Sciatic nerve (tissue), 2 donors: ENCODE measurements at regions not wholly inside any gene's neighbourhood (a gene's known extent, or its start where the extent isn't known, plus 50 kb on each side); places are given as distances from the start of the nearest gene placed in this dataset.

Experiments used
- ATAC-seq: fragments of 200-7000 bp; cut with Tn5 transposase; one replicate; pipeline ENCODE4 v1.9.1; 2020; ENCODE audit warnings: mild to moderate bottlenecking, moderate library complexity
- DNase-seq: peaks from one replicate; pipeline ENCODE4 v3.0.0-alpha.2; 2020; ENCODE audit warnings: low spot score
- intact Hi-C: fragments of 100-400 bp; cut with DNase I; formaldehyde crosslinking; loops from one replicate; pipeline ENCODE4 v1.14.2; 2022
- donor health status: DM: no; HTN: no; CAD: no.
- donor health status: DM: no; HTN: no; CAD: no.

- intact Hi-C loops, result no loop called here
- DNase-seq (no peak), ATAC-seq (no peak)
Observed at GRCh38 chr9:3059781-3060468, 216.0 kb upstream of the PUM3 start.

DNA sequence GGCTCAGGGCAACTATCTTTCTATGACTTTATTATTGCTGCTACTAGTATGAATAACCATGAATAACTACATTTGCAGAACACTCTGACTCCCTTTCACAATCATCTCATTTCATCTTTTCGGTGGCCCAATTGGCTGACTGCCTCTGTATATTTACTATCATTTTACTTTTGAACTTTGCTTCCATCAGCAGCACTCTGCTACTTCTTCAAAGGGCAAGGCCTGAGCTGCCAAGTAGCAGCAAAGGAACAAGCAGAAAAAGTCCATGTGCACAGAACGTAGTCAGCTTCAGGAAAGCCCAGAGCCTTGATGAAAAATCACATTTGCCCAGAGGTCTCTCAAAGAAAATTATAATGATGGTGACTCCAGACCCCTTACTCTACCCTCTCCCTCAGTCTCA is 214.5 kb upstream of the PUM3 start:
- intact Hi-C loops, result no loop called here
- DNase-seq (no peak), ATAC-seq (no peak)

- intact Hi-C loops, result no loop called here
- DNase-seq (no peak), ATAC-seq (no peak)
Observed at GRCh38 chr9:3054017-3054586, 210.2 kb upstream of the PUM3 start.

GRCh38 chr9:3049636-3050035 is 205.7 kb upstream of the PUM3 start:
- intact Hi-C loops, result no loop called here
- ATAC-seq (no peak), DNase-seq (no peak)

DNA sequence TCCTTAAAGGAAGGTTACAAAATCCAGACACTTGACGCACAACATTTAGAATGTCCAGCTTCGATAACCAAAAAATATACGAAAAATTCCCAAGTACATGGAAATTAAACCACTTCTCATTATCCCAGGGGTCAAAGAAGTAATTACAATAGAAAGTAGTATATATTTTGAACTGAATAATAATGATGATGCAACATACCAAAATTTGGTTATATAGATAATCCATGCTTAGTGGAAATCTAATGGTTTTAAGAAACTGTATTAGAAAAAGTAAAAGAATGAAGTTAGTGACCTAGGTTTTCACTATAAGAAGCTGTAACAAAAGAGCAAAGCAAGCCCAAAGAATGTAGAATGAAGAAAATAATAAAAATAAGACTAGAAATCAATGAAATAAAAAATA is 204.0 kb upstream of the PUM3 start:
- no peak for ATAC-seq
- DNase-seq, result no peak
- intact Hi-C loops, result no loop called here

GRCh38 chr9:3045153-3045552 is 201.3 kb upstream of the PUM3 start:
- intact Hi-C loops, result no loop called here
- no peak for DNase-seq
- no peak for ATAC-seq

DNA sequence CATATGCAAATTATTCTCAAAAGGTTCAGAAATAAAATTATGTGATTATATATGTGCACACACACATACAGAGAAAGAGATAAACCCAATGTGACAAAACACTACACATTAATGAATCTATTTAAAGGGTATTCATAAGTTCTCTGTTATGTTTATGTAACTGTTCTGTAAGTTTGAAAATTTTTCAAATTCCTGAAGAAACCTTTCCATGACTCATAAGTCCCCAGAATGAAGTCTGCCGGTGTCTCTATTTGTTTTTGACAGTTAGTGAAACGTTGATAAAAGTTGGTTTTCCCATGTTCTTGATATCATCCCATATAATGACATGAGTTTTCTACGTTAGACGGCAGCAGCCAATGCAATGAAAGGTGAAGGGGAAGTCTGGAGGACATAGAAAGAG is 199.5 kb upstream of the PUM3 start:
- ATAC-seq (no peak), DNase-seq (no peak)
- intact Hi-C loops, result no loop called here

DNA sequence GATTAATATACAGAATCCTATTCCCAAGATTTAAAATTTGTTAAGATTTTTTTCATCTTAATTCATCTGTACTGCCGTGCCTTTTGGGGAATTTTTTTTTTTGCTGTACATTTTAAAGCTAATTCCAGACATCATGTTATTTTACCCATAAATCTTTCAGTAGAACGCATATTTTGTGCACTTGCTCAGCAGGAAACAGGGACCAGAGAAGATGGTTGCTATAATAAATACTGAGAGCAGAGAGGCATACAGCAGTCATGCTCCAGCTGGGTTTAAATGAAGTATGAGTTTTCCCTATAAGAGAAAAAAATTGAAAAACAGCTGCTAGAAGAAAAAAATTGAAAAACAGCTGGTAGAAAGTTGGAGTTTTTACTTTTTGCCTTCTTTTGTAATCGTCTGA is 196.9 kb upstream of the PUM3 start:
- intact Hi-C loops, result no loop called here
- no peak for DNase-seq
- no peak for ATAC-seq

DNA sequence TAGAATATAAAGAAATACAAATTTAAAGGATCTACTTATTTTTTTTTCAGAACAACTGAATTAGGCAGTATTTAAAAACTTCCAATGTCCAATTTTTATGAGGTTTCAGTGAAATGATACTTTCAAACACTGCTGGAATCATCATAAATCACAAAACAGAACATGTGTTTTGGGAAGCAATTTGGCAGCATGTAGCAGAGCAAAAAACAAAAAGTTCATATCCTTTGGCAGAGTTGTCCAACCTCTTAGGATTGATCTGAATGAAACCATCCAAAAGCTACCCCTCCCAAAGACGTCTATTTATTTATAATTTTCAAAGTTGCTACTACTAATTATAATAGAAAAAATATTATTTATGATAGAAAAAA is 192.4 kb upstream of the PUM3 start:
- no peak for ATAC-seq
- DNase-seq, result no peak
- intact Hi-C loops, result no loop called here

DNA sequence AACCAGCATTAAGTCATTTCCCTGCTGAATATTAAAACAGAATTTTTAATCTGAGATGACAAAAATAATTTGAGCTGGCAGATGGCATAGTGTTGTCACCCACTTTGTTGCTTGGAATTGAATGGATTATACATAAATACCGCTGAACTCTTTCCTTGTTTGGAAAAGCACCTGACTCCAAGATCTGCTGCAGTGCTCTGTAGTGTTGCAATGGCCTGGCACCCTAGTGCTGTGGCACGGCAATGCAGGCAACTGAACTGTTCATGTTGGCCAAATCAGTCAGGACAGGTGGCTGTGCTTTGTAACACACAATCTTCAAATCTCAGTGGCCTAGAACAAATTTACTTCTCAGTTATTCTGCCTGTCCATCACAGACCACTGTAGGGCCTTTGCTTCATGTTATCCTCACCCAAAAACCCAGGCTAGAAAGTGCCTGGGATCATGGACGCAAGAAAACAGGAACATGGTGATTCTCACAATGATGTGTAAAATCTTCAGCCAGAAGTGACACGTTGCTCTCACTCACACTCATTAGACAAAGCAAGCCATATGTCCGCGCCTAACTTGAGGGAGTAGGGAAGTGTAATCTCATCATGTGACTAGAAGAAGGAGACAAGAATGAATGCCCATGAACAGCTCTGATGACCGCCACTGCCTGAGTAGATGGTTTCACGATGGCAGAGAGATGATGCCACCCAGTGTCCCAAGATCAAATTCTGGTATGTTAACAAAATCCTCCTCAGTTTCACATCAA is 191.9 kb upstream of the PUM3 start:
- intact Hi-C loops, result no loop called here
- DNase-seq, result no peak
- no peak for ATAC-seq

DNA sequence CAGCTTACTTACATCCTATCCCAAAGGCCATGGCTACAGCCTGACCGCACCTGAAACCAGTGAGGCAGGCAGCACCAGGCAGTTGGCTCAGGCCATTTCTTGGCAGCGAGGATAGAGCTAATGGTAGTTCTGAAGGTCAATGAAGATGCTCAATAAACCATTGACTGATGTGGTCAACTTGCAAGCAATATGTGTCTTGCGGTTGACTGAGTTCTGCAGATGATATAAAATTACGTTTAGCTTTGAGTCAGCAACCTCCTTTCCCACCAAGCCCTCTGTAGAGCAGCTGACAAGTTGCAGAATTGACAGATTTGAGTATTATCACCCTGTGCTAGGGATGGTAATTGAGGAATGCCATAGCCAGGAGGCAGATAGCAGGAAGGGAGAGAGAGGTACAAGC is 189.0 kb upstream of the PUM3 start:
- no peak for DNase-seq
- intact Hi-C loops, result no loop called here
- ATAC-seq, result no peak

- intact Hi-C loops, result no loop called here
- ATAC-seq, result no peak
- no peak for DNase-seq
Observed at GRCh38 chr9:3028535-3028934, 184.6 kb upstream of the PUM3 start.

DNA sequence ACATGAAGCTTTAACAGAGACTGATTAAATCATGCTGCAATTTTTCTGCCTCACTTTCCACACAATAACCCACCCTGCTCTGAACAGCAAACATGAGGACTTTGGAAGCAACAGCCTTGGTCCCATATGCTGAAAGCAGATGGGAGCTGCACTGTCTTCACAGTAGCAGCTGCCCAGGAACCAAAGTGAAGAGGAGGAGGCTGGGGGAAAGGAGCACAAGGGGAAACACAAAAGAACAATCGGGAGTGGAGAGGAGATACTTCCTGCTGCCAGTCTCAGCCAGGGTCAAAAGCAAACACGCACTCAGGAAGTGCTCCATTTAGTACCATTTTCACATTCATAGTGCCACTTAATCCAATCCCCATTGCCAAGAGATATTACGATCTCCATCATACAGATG is 183.3 kb upstream of the PUM3 start:
- intact Hi-C loops, result no loop called here
- ATAC-seq (no peak), DNase-seq (no peak)

DNA sequence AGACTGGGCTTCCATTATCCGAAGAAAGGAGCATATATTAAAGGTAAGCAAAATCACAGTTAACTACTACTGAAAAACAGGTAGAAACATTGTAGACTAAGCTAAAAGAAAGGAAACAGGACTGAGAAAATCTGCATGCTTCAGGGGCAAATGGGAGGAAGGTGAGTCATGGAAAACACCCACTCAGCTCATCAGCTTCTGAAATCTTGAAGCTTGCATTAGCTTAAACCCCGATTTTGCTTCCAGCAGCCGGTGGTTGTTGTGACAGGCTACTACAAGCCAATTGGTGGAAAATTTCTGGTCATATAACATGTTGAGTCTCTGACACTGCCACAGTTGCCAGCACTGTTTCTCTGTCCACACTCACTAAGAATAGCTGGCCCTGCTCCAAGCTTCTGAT is 179.6 kb upstream of the PUM3 start:
- intact Hi-C loops, result no loop called here
- no peak for ATAC-seq

GRCh38 chr9:3018691-3019230 is 174.9 kb upstream of the PUM3 start:
- intact Hi-C loops, result no loop called here
- ATAC-seq (peak; percentile 64), DNase-seq (no peak)

More for the DNA sequence above, 179.6 kb upstream of the PUM3 start:
- DNase-seq, result no peak

DNA sequence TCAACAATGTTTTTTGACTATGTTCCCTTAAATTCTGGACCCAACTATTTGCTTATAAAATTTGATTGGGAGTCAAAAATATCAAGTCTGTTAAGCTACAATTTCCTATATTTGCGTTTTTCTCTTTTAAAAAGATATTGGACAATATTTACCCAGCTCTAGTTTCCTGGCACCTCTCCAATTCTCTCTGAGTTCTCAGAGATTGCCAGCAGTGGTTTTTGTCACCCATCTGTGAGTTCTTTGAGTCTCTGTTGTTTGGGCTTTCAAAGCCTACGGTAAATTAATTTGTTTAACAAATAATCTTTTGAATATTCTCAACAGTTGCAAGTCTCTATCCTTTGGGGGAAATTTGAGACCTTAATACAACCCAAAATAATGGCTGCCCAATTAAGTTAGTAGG is 174.2 kb upstream of the PUM3 start:
- no peak for ATAC-seq

DNA sequence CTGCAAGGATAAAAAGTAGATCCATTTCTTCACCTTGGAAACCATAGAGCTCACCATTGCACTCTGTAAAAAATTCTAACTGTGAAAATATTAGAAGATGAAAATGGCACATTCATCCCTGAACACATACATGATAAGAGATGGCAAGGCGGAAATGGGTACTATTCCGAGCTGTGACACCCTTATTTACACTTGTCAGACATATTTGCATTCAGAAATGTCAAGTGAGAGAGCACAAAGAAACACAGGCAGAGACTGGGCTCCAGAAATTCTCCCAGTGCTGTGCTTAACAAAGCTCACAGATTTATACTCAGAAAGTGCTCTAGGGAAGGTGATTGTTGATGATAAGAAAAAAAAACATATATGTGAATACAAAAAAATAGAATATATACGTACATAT is 170.3 kb upstream of the PUM3 start:
- intact Hi-C loops, result no loop called here
- no peak for ATAC-seq
- DNase-seq, result no peak

More for the DNA sequence above, 174.2 kb upstream of the PUM3 start:
- DNase-seq, result no peak
- intact Hi-C loops, result no loop called here

GRCh38 chr9:3012842-3013241 is 168.9 kb upstream of the PUM3 start:
- intact Hi-C loops, result no loop called here
- DNase-seq (no peak), ATAC-seq (no peak)

- intact Hi-C loops, result no loop called here
Observed at GRCh38 chr9:3012245-3012644, 168.3 kb upstream of the PUM3 start.

GRCh38 chr9:3008091-3008490 is 164.2 kb upstream of the PUM3 start:
- DNase-seq (no peak), ATAC-seq (no peak)
- intact Hi-C loops, result no loop called here

More at GRCh38 chr9:3012245-3012644, 168.3 kb upstream of the PUM3 start:
- no peak for ATAC-seq
- no peak for DNase-seq
